B cell (primary cell): ENCODE measurements at regions not wholly inside any gene's neighbourhood (a gene's known extent, or its start where the extent isn't known, plus 50 kb on each side); places are given as distances from the start of the nearest gene placed in this dataset.

ENCODE experiments used
- ATAC-seq: fragments of 200-7000 bp; cut with Tn5 transposase; one replicate; pipeline ENCODE4 v1.10.0; 2021; ENCODE audit warnings: low read depth, mild to moderate bottlenecking, moderate number of reproducible peaks, moderate library complexity
- CTCF ChIA-PET: fragments of 350-600 bp; sonication (Branson Sonifier 250); formaldehyde crosslinking; loops from one replicate; lab custom pipeline; 2021; ENCODE audit warnings: antibody characterized with exemption, inconsistent platforms; lab: Charles Lee
- POLR2A ChIA-PET: fragments of 350-600 bp; sonication (Branson Sonifier 250); formaldehyde crosslinking; loops from one replicate; lab custom pipeline; 2021; ENCODE audit warnings: antibody characterized with exemption; lab: Charles Lee
- DNase-seq: peaks from one replicate; pipeline ENCODE4 v3.0.0; 2013
- H2AFZ ChIP-seq: 2 replicates; pipeline ENCODE4 v1.6.1; 2012; ENCODE audit warnings: mild to moderate bottlenecking, low read depth, low read length; ENCODE audit not compliant: insufficient read depth, poor library complexity, severe bottlenecking
- H3K27ac ChIP-seq, 2 donors: 1 replicate in 1 of 2; 2 replicates in 1 of 2; pipeline ENCODE4 v1.5.1; 2012 to 2013; ENCODE audit warnings: low read length in 2 of 2, mild to moderate bottlenecking in 2 of 2, moderate library complexity in 1 of 2
- H3K27me3 ChIP-seq, 4 experiments: fragments of 200-600 bp in 1 of 4; sonication (generic) in 1 of 4; replicated peaks in 1 of 4; 1 replicate in 2 of 4; 2 replicates in 2 of 4; pipeline versions ENCODE4 v1.6.1 to v1.7.0; 2013 to 2016; ENCODE audit warnings: low read length in 3 of 4, mild to moderate bottlenecking in 2 of 4, mixed read lengths in 1 of 4, moderate library complexity in 1 of 4; ENCODE audit not compliant: insufficient read depth in 4 of 4, control insufficient read depth in 3 of 4; ENCODE audit errors: control extremely low read depth in 1 of 4
- H3K36me3 ChIP-seq, 2 experiments: replicated peaks in 1 of 2; 1 replicate in 1 of 2; 2 replicates in 1 of 2; pipeline versions ENCODE4 v1.6.1 to v1.7.1; 2013; ENCODE audit warnings: low read length in 1 of 2; ENCODE audit not compliant: insufficient read depth in 2 of 2, control insufficient read depth in 1 of 2; ENCODE audit errors: control extremely low read depth in 1 of 2, extremely low read depth in 1 of 2
- H3K4me1 ChIP-seq, 2 donors: fragments of 200-600 bp in 1 of 2; sonication (generic) in 1 of 2; 1 replicate in 1 of 2; 2 replicates in 1 of 2; pipeline versions ENCODE4 v1.5.1 to v1.6.1; 2013 to 2017; ENCODE audit warnings: low read length in 2 of 2; ENCODE audit not compliant: control insufficient read depth in 2 of 2, insufficient read depth in 2 of 2
- H3K4me2 ChIP-seq: replicated peaks from 2 replicates; pipeline ENCODE3; 2012; ENCODE audit warnings: mild to moderate bottlenecking, low read depth, low read length; ENCODE audit not compliant: poor library complexity, severe bottlenecking
- H3K4me3 ChIP-seq, 5 experiments: fragments of 200-600 bp in 1 of 5; sonication (generic) in 1 of 5; 1 replicate in 3 of 5; 2 replicates in 2 of 5; pipeline versions ENCODE4 v1.5.1 to v1.7.0; 2011 to 2016; ENCODE audit warnings: low read length in 4 of 5, mild to moderate bottlenecking in 4 of 5, low read depth in 2 of 5, control low read depth in 1 of 5, moderate library complexity in 1 of 5; ENCODE audit not compliant: insufficient read depth in 1 of 5; ENCODE audit errors: control extremely low read depth in 1 of 5, extremely low read depth in 1 of 5
- H3K79me2 ChIP-seq: fragments of 200-600 bp; sonication (generic); one replicate; pipeline ENCODE4 v1.6.0; 2016; ENCODE audit warnings: low read length; ENCODE audit not compliant: control insufficient read depth, insufficient read depth
- H3K9ac ChIP-seq: fragments of 200-600 bp; sonication (generic); 2 replicates; pipeline ENCODE4 v1.6.1; 2017; ENCODE audit warnings: mild to moderate bottlenecking, low read length, moderate library complexity
- H3K9me3 ChIP-seq, 3 donors: one replicate each; pipeline versions ENCODE4 v1.6.1 to v1.7.1; 2013; ENCODE audit warnings: low read length in 2 of 3; ENCODE audit not compliant: control insufficient read depth in 2 of 3, insufficient read depth in 1 of 3; ENCODE audit errors: control extremely low read depth in 1 of 3
- H4K20me1 ChIP-seq: 2 replicates; pipeline ENCODE4 v1.6.0; 2012; ENCODE audit warnings: mild to moderate bottlenecking, low read length; ENCODE audit not compliant: insufficient read depth, control insufficient read depth, poor library complexity, severe bottlenecking
- H3K27ac Mint-ChIP-seq: one replicate; pipeline ENCODE4 v1.8.0; 2021; ENCODE audit warnings: mixed read lengths
- H3K27me3 Mint-ChIP-seq: one replicate; pipeline ENCODE4 v1.8.0; 2021; ENCODE audit warnings: mixed read lengths
- H3K4me1 Mint-ChIP-seq: one replicate; pipeline ENCODE4 v1.8.0; 2021; ENCODE audit warnings: mixed read lengths
- H3K4me3 Mint-ChIP-seq: one replicate; pipeline ENCODE4 v1.8.0; 2021; ENCODE audit warnings: mixed read lengths
- H3K9me3 Mint-ChIP-seq: one replicate; pipeline ENCODE4 v1.8.0; 2022; ENCODE audit warnings: mixed read lengths; ENCODE audit not compliant: insufficient read depth
- CTCF ChIP-seq: fragments of 200-600 bp; IDR thresholded peaks from one replicate; pipeline ENCODE4 v1.8.0; 2022; ENCODE audit warnings: antibody characterized with exemption, mild to moderate bottlenecking
- EZH2 ChIP-seq: IDR thresholded peaks from 2 replicates; pipeline ENCODE4 v1.6.1; 2012; ENCODE audit warnings: borderline replicate concordance, low read depth, mild to moderate bottlenecking, moderate library complexity, low read length; ENCODE audit not compliant: insufficient read depth, poor library complexity, severe bottlenecking
- WGBS: methylation state at CpG from one replicate; pipeline ENCODE4 v1.1.5; 2013; ENCODE audit warnings: missing lambda C conversion rate; ENCODE audit not compliant: insufficient coverage; 5-methylcytosine and 5-hydroxymethylcytosine counted together
- intact Hi-C: fragments of 100-400 bp; cut with micrococcal nuclease; formaldehyde crosslinking; loops from one replicate; pipeline ENCODE4 v1.10.0; 2022

GRCh38 chr3:174465177-174465576, 394.0 kb upstream of the NAALADL2 start:
- Histone ChIP-seq H3K27me3 (no peaks in the 10 kb centered on the region), H3K4me2 (no peak overlapping the region), H3K36me3 (no peaks in the 10 kb centered on the region), H2AFZ (no peak overlapping the region), H3K27ac (no peak overlapping the region), H3K9ac (no peak overlapping the region), H4K20me1 (no peaks in the 10 kb centered on the region), H3K4me1 (no peaks in the 10 kb centered on the region), H3K4me3 (no peak overlapping the region), H3K79me2 (no peaks in the 10 kb centered on the region), H3K9me3 (no peaks in the 10 kb centered on the region)
- DNase-seq = no peak
- TF ChIP-seq EZH2 (no peak), CTCF (no peak)
- Mint-ChIP-seq H3K9me3 (no peaks in the 10 kb centered on the region), H3K27me3 (no peaks in the 10 kb centered on the region), H3K4me3 (no peak overlapping the region), H3K4me1 (no peaks in the 10 kb centered on the region), H3K27ac (no peak overlapping the region)
- ATAC-seq = no peak
- intact Hi-C loops = no loop called here
- ChIA-PET CTCF (no interaction called here), POLR2A (no interaction called here)
- WGBS = no CpG with 5 or more reads among the region's 3 CpGs

DNA sequence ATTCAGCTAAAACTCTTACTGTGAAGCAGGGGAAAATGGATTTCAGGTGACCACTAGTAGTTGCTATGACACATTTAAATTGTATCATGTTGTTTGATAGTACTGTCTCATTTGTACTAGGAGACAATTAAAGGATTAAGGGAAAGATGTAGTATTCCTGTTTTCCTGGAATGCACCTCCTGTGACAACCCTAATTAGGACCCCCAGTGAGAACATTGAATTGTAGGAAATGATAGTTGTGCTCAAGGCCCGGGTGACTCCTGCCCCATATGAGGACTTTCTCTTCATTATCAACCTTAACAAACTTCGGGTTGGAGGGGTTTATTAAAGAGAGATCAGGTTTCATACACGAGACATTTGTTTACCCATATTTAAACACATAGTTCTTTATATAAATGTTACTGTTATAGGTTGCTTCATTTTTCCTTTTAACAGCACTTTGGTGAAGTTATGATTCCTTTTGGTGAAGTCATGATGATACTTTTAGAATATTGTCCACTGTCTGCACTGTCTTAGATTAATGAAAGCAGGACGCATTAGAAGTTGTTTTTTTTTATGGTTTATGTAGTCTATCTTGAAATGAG, 392.6 kb upstream of the NAALADL2 start:
- H3K4me1 Mint-ChIP-seq = no peaks in the 10 kb centered on the region
- Histone ChIP-seq H2AFZ (no peak overlapping the region), H3K79me2 (no peaks in the 10 kb centered on the region), H3K9me3 (no peaks in the 10 kb centered on the region), H3K27me3 (no peaks in the 10 kb centered on the region), H3K4me3 (no peak overlapping the region), H3K4me1 (no peaks in the 10 kb centered on the region), H3K4me2 (no peak overlapping the region), H3K36me3 (no peaks in the 10 kb centered on the region), H3K9ac (no peak overlapping the region), H3K27ac (no peak overlapping the region), H4K20me1 (no peaks in the 10 kb centered on the region)
- DNase-seq = no peak
- H3K4me3 Mint-ChIP-seq = no peak overlapping the region
- no peaks in the 10 kb centered on the region for H3K9me3 Mint-ChIP-seq
- ChIA-PET CTCF (no interaction called here), POLR2A (no interaction called here)
- H3K27me3 Mint-ChIP-seq = no peaks in the 10 kb centered on the region
- H3K27ac Mint-ChIP-seq = no peak overlapping the region
- no CpG with 5 or more reads among the region's 4 CpGs for WGBS
- TF ChIP-seq EZH2 = no peak
- TF ChIP-seq CTCF = no peak
- intact Hi-C loops = no loop called here
- ATAC-seq = no peak
